PC-3 (cell line): ENCODE measurements at regions not wholly inside any gene's neighbourhood (a gene's known extent, or its start where the extent isn't known, plus 50 kb on each side); places are given as distances from the start of the nearest gene placed in this dataset.
"Not testable (repeated sequence)": the region's sequence is repeated elsewhere in the genome, so short reads cannot be mapped to it uniquely, and the experiment has no call there.

Experiments used
- ATAC-seq: fragments of 200-7000 bp; cut with Tn5 transposase; 2 replicates; pipeline ENCODE4 v1.9.1; 2020; ENCODE audit warnings: mild to moderate bottlenecking, moderate library complexity
- BruUV-seq: library from RNA; stranded (reverse); fragments of 400-500 nt; replicated peaks from 2 replicates; lab custom pipeline; 2021; lab: Mats Ljungman, UMichigan
- CTCF ChIA-PET: fragments of 300-600 bp; sonication (Branson Sonifier 250); formaldehyde crosslinking; loops from one replicate; lab custom pipeline; 2022; ENCODE audit warnings: antibody characterized with exemption; lab: Charles Lee
- POLR2A ChIA-PET: fragments of 300-600 bp; sonication (Branson Sonifier 250); formaldehyde crosslinking; loops from one replicate; lab custom pipeline; 2022; ENCODE audit warnings: antibody characterized with exemption; ENCODE audit not compliant: unreplicated experiment; lab: Charles Lee
- DNase-seq: peaks from one replicate; pipeline ENCODE4 v3.0.0-alpha.2; 2015
- H2AFZ ChIP-seq: fragments of 300-600 bp; sonication (generic); 2 replicates; pipeline ENCODE4 v1.6.0; 2016; ENCODE audit warnings: antibody characterized with exemption, low read length
- H3F3A ChIP-seq: fragments of 300-600 bp; sonication (generic); one replicate; pipeline ENCODE4 v1.6.0; 2017; ENCODE audit warnings: antibody characterized with exemption, low read length, control low read depth, mild to moderate bottlenecking; ENCODE audit not compliant: unreplicated experiment
- H3K27ac ChIP-seq: fragments of 300-600 bp; sonication (generic); 2 replicates; pipeline ENCODE4 v1.5.1; 2016; ENCODE audit warnings: mild to moderate bottlenecking, low read length
- H3K27me3 ChIP-seq: fragments of 300-600 bp; sonication (generic); 2 replicates; pipeline ENCODE4 v1.6.1; 2016; ENCODE audit warnings: low read length, mixed read lengths
- H3K36me3 ChIP-seq: fragments of 300-600 bp; sonication (generic); 2 replicates; pipeline ENCODE4 v1.6.1; 2016; ENCODE audit warnings: low read depth, mixed run types, low read length, mixed read lengths
- H3K4me1 ChIP-seq: fragments of 300-600 bp; sonication (generic); 2 replicates; pipeline ENCODE4 v1.5.1; 2016; ENCODE audit warnings: low read length; ENCODE audit not compliant: insufficient read depth
- H3K4me2 ChIP-seq: fragments of 300-600 bp; sonication (generic); 2 replicates; pipeline ENCODE4 v1.6.0; 2016; ENCODE audit warnings: low read length
- H3K4me3 ChIP-seq: fragments of 300-600 bp; sonication (generic); 2 replicates; pipeline ENCODE4 v1.5.1; 2016; ENCODE audit warnings: mild to moderate bottlenecking, low read length, mixed read lengths
- H3K79me2 ChIP-seq: fragments of 300-600 bp; sonication (generic); 2 replicates; pipeline ENCODE4 v1.6.1; 2017; ENCODE audit warnings: low read length, mixed read lengths
- H3K9ac ChIP-seq: fragments of 300-600 bp; sonication (generic); 2 replicates; pipeline ENCODE4 v1.6.0; 2016; ENCODE audit warnings: mild to moderate bottlenecking, low read length
- H3K9me2 ChIP-seq: fragments of 300-600 bp; sonication (generic); replicated peaks from 2 replicates; pipeline ENCODE4 v1.6.1; 2016; ENCODE audit warnings: mixed run types, low read length, mixed read lengths
- H3K9me3 ChIP-seq: fragments of 300-600 bp; sonication (generic); 2 replicates; pipeline ENCODE4 v1.6.1; 2016; ENCODE audit warnings: low read length, mixed read lengths
- H4K20me1 ChIP-seq: fragments of 300-600 bp; sonication (generic); 2 replicates; pipeline ENCODE4 v1.6.1; 2016; ENCODE audit warnings: low read length, mixed read lengths
- EZH2 ChIP-seq: fragments of 300-600 bp; sonication (generic); IDR thresholded peaks from one replicate; pipeline ENCODE4 v1.6.1; 2017; ENCODE audit warnings: antibody characterized with exemption, mild to moderate bottlenecking, low read length; ENCODE audit not compliant: unreplicated experiment
- EZH2phosphoT487 ChIP-seq: fragments of 300-600 bp; sonication (generic); IDR thresholded peaks from 2 replicates; pipeline ENCODE4 v1.6.1; 2018; ENCODE audit warnings: mild to moderate bottlenecking, antibody characterized with exemption, low read length, borderline replicate concordance
- intact Hi-C: fragments of 100-400 bp; cut with micrococcal nuclease; formaldehyde crosslinking; loops from 2 replicates; pipeline ENCODE4 v1.9.0; 2023
- TF ChIP-seq, protein P1 (sequence below): fragments of 300-600 bp; sonication (generic); conservative IDR thresholded peaks from 2 replicates; pipeline ENCODE4 v1.5.1; 2017; ENCODE audit warnings: antibody characterized with exemption, low read depth, mild to moderate bottlenecking, low read length

DNA sequence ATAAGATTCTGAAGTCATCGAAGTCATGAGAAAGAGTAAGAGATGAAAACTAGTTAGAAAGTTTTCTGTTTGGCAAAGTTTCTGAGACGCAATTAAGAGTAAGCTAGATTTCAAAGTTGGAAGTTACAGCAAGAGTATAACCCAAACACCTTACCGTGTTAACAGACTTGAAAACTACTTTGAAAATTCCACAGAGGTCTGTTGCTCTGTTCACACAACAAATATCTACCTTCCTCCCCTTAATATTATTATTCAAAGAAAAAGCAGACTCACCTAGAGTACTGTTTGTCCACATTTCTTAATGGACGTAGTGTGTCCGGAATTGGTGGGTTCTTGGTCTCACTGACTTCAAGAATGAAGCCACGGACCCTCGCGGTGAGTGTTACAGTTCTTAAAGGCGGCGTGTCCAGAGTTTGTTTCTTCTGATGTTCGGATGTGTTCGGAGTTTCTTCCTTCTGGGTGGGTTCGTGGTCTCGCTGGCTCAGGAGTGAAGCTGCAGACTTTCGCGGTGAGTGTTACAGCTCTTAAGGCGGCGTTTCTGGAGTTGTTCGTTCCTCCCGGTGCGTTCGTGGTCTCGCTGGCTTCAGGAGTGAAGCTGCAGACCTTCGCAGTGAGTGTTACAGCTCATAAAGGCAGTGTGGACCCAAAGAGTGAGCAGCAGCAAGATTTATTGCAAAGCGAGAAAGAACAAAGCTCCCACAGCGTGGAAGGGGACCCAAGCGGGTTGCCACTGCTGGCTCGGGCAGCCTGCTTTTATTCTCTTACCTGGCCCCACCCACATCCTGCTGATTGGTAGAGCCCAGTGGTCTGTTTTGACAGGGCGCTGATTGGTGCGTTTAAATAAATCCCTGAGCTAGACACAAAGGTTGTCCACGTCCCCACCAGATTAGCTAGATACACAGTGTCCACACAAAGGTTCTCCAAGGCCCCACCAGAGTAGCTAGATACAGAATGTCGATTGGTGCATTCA lies 165.1 kb upstream of the TEX13C start:
- CTCF ChIA-PET, POLR2A ChIA-PET, H3K36me3 ChIP-seq, H3K9ac ChIP-seq, H3K4me2 ChIP-seq, DNase-seq, H3K4me3 ChIP-seq, H3K9me2 ChIP-seq, H3K27me3 ChIP-seq, H3K79me2 ChIP-seq, H3K27ac ChIP-seq, H4K20me1 ChIP-seq, H3K9me3 ChIP-seq, intact Hi-C loops, H3F3A ChIP-seq, H2AFZ ChIP-seq, ATAC-seq, BruUV-seq, H3K4me1 ChIP-seq: not testable (repeated sequence)

DNA sequence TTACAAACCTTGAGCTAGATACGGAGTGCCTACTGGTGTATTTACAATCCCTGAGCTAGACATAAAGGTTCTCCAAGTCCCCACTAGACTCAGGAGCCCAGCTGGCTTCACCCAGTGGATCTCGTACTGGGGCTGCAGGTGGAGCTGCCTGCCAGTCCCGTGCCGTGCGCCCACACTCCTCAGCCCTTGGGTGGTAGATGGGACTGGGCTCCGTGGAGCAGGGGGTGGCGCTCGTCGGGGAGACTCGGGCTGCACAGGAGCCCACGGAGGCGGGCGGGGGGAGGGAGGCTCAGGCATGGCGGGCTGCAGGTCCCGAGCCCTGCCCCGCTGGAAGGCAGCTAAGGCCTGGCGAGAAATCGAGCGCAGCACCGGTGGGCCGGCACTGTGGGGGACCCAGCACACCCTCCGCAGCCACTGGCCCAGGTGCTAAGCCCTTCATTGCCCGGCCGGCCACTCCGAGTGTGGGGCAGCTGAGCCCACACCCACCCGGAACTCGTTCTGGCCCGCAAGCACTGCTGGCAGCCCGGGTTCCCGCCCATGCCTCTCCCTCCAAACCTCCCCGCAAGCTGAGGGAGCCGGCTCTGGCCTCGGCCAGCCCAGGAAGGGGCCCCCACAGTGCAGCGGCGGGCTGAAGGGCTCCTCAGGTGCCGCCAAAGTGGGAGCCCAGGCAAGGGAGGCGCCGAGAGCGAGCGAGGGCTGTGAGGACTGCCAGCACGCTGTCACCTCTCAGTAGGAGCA lies 164.2 kb upstream of the TEX13C start:
- H3K9me2 ChIP-seq, intact Hi-C loops, H4K20me1 ChIP-seq, H3K4me3 ChIP-seq, POLR2A ChIA-PET, CTCF ChIA-PET, DNase-seq, H3F3A ChIP-seq, H3K36me3 ChIP-seq, H2AFZ ChIP-seq, H3K4me1 ChIP-seq, ATAC-seq, H3K9me3 ChIP-seq, H3K4me2 ChIP-seq, H3K79me2 ChIP-seq, H3K9ac ChIP-seq, BruUV-seq, H3K27ac ChIP-seq, H3K27me3 ChIP-seq: not testable (repeated sequence)

DNA sequence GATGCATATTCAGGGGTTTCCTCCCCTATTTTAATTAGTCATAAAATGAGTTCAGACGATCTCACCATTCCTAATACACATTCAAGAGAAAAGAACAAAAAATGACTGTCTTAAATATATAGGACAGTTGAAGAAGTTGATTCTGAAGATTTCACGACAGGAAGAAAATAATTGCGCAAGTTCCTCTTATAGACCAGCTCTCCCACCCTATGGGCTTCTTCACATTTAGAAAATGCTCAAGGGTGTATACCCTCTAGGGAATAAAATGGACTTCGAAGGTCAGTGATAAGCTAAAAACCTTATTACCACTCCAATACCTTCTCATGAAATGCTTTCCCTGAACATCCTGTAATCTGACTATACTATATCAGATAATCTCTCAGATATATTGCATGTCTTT lies 149.2 kb upstream of the TEX13C start:
- Histone ChIP-seq H3K9ac (no peak overlapping the region), H3K9me2 (no peaks in the 10 kb centered on the region), H3K4me1 (no peaks in the 10 kb centered on the region), H3K4me2 (no peak overlapping the region), H2AFZ (no peak overlapping the region), H3K27me3 (no peaks in the 10 kb centered on the region), H3F3A (no peaks in the 10 kb centered on the region), H3K79me2 (no peaks in the 10 kb centered on the region), H3K36me3 (no peaks in the 10 kb centered on the region), H3K4me3 (no peak overlapping the region), H3K27ac (no peak overlapping the region), H4K20me1 (no peaks in the 10 kb centered on the region), H3K9me3 (no peaks in the 10 kb centered on the region)
- ChIA-PET CTCF (no interaction called here), POLR2A (no interaction called here)
- ATAC-seq, result no peak
- BruUV-seq, result no TSS peak
- DNase-seq, result no peak
- TF ChIP-seq EZH2 (no peak), EZH2phosphoT487 (no peak)
- TF ChIP-seq, protein P1, sequence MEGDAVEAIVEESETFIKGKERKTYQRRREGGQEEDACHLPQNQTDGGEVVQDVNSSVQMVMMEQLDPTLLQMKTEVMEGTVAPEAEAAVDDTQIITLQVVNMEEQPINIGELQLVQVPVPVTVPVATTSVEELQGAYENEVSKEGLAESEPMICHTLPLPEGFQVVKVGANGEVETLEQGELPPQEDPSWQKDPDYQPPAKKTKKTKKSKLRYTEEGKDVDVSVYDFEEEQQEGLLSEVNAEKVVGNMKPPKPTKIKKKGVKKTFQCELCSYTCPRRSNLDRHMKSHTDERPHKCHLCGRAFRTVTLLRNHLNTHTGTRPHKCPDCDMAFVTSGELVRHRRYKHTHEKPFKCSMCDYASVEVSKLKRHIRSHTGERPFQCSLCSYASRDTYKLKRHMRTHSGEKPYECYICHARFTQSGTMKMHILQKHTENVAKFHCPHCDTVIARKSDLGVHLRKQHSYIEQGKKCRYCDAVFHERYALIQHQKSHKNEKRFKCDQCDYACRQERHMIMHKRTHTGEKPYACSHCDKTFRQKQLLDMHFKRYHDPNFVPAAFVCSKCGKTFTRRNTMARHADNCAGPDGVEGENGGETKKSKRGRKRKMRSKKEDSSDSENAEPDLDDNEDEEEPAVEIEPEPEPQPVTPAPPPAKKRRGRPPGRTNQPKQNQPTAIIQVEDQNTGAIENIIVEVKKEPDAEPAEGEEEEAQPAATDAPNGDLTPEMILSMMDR, result no peak
- intact Hi-C loops, result no loop called here
